HEK293 (cell line): ENCODE measurements at regions not wholly inside any gene's neighbourhood (a gene's known extent, or its start where the extent isn't known, plus 50 kb on each side); places are given as distances from the start of the nearest gene placed in this dataset.

Experiments
- CTCF ChIA-PET: fragments of 350-600 bp; formaldehyde crosslinking; extraction: SDS; loops from one replicate; lab custom pipeline; 2021; ENCODE audit warnings: antibody characterized with exemption; lab: Yijun Ruan, JAX
- POLR2A ChIA-PET: fragments of 300-600 bp; formaldehyde crosslinking; extraction: SDS; loops from one replicate; lab custom pipeline; 2020; ENCODE audit warnings: antibody characterized with exemption, inconsistent platforms; lab: Yijun Ruan, JAX
- H3K27ac ChIP-seq: fragments of 200-500 bp; sonication (Bioruptor generic); 2 replicates; pipeline ENCODE4 v1.5.1; 2014; ENCODE audit warnings: low read depth, low read length, control low read depth, inconsistent platforms; ENCODE audit errors: extremely low read depth
- H3K36me3 ChIP-seq, 2 experiments: fragments of 200-500 bp in 1 of 2; sonication (Bioruptor generic) in 1 of 2; 1 replicate in 1 of 2; 2 replicates in 1 of 2; pipeline ENCODE4 v1.5.1; 2014 to 2017; ENCODE audit warnings: inconsistent platforms in 2 of 2, low read length in 2 of 2; ENCODE audit not compliant: control insufficient read depth in 2 of 2, insufficient read depth in 1 of 2
- H3K4me1 ChIP-seq: fragments of 200-500 bp; sonication (Bioruptor generic); 2 replicates; pipeline ENCODE4 v1.5.1; 2014; ENCODE audit warnings: mild to moderate bottlenecking, low read length, inconsistent platforms; ENCODE audit not compliant: control insufficient read depth, insufficient read depth
- H3K4me3 ChIP-seq: 2 replicates; pipeline ENCODE4 v1.5.1; 2011; ENCODE audit warnings: low read depth, mild to moderate bottlenecking, control low read depth, low read length, moderate library complexity
- H3K9me3 ChIP-seq: fragments of 200-500 bp; sonication (Bioruptor generic); 2 replicates; pipeline ENCODE4 v1.5.1; 2014; ENCODE audit warnings: low read depth, low read length, inconsistent platforms; ENCODE audit not compliant: control insufficient read depth, insufficient read depth
- ATF2 ChIP-seq: fragments of 450-650 bp; formaldehyde crosslinking; IDR thresholded peaks from 2 replicates; pipeline ENCODE4 v1.5.1; 2016; ENCODE audit warnings: missing biosample characterization, missing genetic modification characterization, low read depth
- GFI1B ChIP-seq: fragments of 450-650 bp; formaldehyde crosslinking; IDR thresholded peaks from 2 replicates; pipeline ENCODE4 v1.5.1; 2016; ENCODE audit warnings: missing biosample characterization, missing genetic modification characterization
- HOXC10 ChIP-seq: sonication (generic); formaldehyde crosslinking; IDR thresholded peaks from 2 replicates; pipeline ENCODE4 v1.8.1; 2023; ENCODE audit warnings: mild to moderate bottlenecking, missing genetic modification reagents
- SCRT1 ChIP-seq: fragments of 450-650 bp; formaldehyde crosslinking; IDR thresholded peaks from 2 replicates; pipeline ENCODE4 v1.5.1; 2016; ENCODE audit warnings: missing biosample characterization, missing genetic modification characterization, borderline replicate concordance
- WT1 ChIP-seq: fragments of 450-650 bp; formaldehyde crosslinking; IDR thresholded peaks from 2 replicates; pipeline ENCODE4 v1.5.1; 2016; ENCODE audit warnings: missing biosample characterization, missing genetic modification characterization
- ZBTB21 ChIP-seq: fragments of 450-650 bp; formaldehyde crosslinking; IDR thresholded peaks from 2 replicates; pipeline ENCODE4 v1.5.1; 2017; ENCODE audit warnings: missing biosample characterization, missing genetic modification characterization
- ZBTB48 ChIP-seq: fragments of 450-650 bp; formaldehyde crosslinking; IDR thresholded peaks from 2 replicates; pipeline ENCODE4 v1.5.1; 2016; ENCODE audit warnings: missing biosample characterization, missing genetic modification characterization
- ZFP3 ChIP-seq: fragments of 450-650 bp; formaldehyde crosslinking; IDR thresholded peaks from 2 replicates; pipeline ENCODE4 v1.5.1; 2016; ENCODE audit warnings: low read depth, missing biosample characterization, missing genetic modification characterization
- ZFP41 ChIP-seq: fragments of 450-650 bp; formaldehyde crosslinking; IDR thresholded peaks from 2 replicates; pipeline ENCODE4 v1.5.1; 2016; ENCODE audit warnings: missing biosample characterization, missing genetic modification characterization, borderline replicate concordance
- ZNF19 ChIP-seq: fragments of 450-650 bp; formaldehyde crosslinking; IDR thresholded peaks from 2 replicates; pipeline ENCODE4; 2016; ENCODE audit warnings: missing biosample characterization, missing genetic modification characterization, low read depth
- ZNF214 ChIP-seq: fragments of 450-650 bp; formaldehyde crosslinking; IDR thresholded peaks from 2 replicates; pipeline ENCODE4 v1.5.1; 2017; ENCODE audit warnings: missing biosample characterization, mild to moderate bottlenecking, missing genetic modification characterization, borderline replicate concordance
- ZNF26 ChIP-seq: fragments of 450-650 bp; formaldehyde crosslinking; IDR thresholded peaks from 2 replicates; pipeline ENCODE4 v1.5.1; 2016; ENCODE audit warnings: missing biosample characterization, missing genetic modification characterization
- ZNF37A ChIP-seq: fragments of 450-650 bp; IDR thresholded peaks from 2 replicates; pipeline ENCODE4 v1.5.1; 2018; ENCODE audit warnings: missing biosample characterization, missing genetic modification characterization
- ZNF416 ChIP-seq: fragments of 450-650 bp; formaldehyde crosslinking; IDR thresholded peaks from 2 replicates; pipeline ENCODE4 v1.5.1; 2016; ENCODE audit warnings: missing biosample characterization, missing genetic modification characterization
- ZNF621 ChIP-seq: fragments of 450-650 bp; formaldehyde crosslinking; IDR thresholded peaks from 2 replicates; pipeline ENCODE4 v1.5.1; 2017; ENCODE audit warnings: missing biosample characterization, missing genetic modification characterization
- ZNF624 ChIP-seq: fragments of 450-650 bp; formaldehyde crosslinking; IDR thresholded peaks from 2 replicates; pipeline ENCODE4 v1.5.1; 2017; ENCODE audit warnings: missing biosample characterization, missing genetic modification characterization
- ZNF654 ChIP-seq: fragments of 450-650 bp; formaldehyde crosslinking; IDR thresholded peaks from 2 replicates; pipeline ENCODE4 v1.5.1; 2016; ENCODE audit warnings: low read depth, missing biosample characterization, missing genetic modification characterization
- ZNF664 ChIP-seq: fragments of 450-650 bp; formaldehyde crosslinking; IDR thresholded peaks from 2 replicates; pipeline ENCODE4 v1.5.1; 2016; ENCODE audit warnings: missing biosample characterization, missing genetic modification characterization
- ZNF704 ChIP-seq: fragments of 450-650 bp; formaldehyde crosslinking; IDR thresholded peaks from 2 replicates; pipeline ENCODE4 v1.5.1; 2016; ENCODE audit warnings: missing biosample characterization, missing genetic modification characterization
- ZNF785 ChIP-seq: fragments of 450-650 bp; formaldehyde crosslinking; IDR thresholded peaks from 2 replicates; pipeline ENCODE4 v1.5.1; 2016; ENCODE audit warnings: missing biosample characterization, missing genetic modification characterization
- ZNF837 ChIP-seq: fragments of 450-650 bp; formaldehyde crosslinking; IDR thresholded peaks from 2 replicates; pipeline ENCODE4 v1.5.1; 2016; ENCODE audit warnings: missing biosample characterization, missing genetic modification characterization
- ZSCAN23 ChIP-seq: fragments of 450-650 bp; formaldehyde crosslinking; IDR thresholded peaks from 2 replicates; pipeline ENCODE4 v1.5.1; 2016; ENCODE audit warnings: missing biosample characterization, missing genetic modification characterization
- TF ChIP-seq, protein P1 (sequence below): fragments of 450-650 bp; formaldehyde crosslinking; IDR thresholded peaks from 2 replicates; pipeline ENCODE4 v1.5.1; 2016; ENCODE audit warnings: missing biosample characterization, missing genetic modification characterization
- TF ChIP-seq, protein P2 (sequence below): fragments of 450-650 bp; formaldehyde crosslinking; IDR thresholded peaks from 2 replicates; pipeline ENCODE4 v1.5.1; 2016; ENCODE audit warnings: missing biosample characterization, missing genetic modification characterization
- TF ChIP-seq, protein P3 (sequence below): fragments of 450-650 bp; IDR thresholded peaks from 2 replicates; pipeline ENCODE4 v1.5.1; 2018; ENCODE audit warnings: missing biosample characterization, mild to moderate bottlenecking, missing genetic modification characterization

DNA sequence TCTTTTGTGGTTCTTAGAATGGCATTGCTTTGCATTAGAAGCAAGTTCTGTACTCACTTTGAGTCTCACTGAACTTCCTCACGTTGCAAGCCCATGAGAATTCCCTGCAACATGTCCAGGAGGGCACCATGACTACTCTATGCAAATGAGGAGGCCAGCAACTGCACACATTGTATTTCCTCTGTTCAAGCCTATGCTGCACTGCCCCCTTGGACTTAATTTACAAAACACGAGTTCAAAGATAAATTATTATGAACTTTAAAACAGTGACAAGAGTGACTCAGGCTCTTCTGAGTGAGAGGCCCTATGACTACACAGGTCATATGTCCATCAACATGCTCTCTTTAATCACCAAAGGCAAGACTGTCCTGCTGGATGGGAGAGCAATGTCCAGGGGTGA, 484.2 kb upstream of the ATP11B start:
- CTCF ChIA-PET = no interaction called here
- H3K36me3 ChIP-seq = no peaks in the 10 kb centered on the region
- H3K4me1 ChIP-seq = no peaks in the 10 kb centered on the region
- no peaks in the 10 kb centered on the region for H3K9me3 ChIP-seq
- POLR2A ChIA-PET = no interaction called here
- H3K27ac ChIP-seq = no peak overlapping the region
- TF ChIP-seq ZFP41 (tag by site-specific recombination) = no peak
- TF ChIP-seq ZNF621 = no peak
- TF ChIP-seq, protein P1, sequence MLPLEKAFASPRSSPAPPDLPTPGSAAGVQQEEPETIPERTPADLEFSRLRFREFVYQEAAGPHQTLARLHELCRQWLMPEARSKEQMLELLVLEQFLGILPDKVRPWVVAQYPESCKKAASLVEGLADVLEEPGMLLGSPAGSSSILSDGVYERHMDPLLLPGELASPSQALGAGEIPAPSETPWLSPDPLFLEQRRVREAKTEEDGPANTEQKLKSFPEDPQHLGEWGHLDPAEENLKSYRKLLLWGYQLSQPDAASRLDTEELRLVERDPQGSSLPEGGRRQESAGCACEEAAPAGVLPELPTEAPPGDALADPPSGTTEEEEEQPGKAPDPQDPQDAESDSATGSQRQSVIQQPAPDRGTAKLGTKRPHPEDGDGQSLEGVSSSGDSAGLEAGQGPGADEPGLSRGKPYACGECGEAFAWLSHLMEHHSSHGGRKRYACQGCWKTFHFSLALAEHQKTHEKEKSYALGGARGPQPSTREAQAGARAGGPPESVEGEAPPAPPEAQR (tag by site-specific recombination) = no peak
- no peak for TF ChIP-seq ZNF664 (tag by site-specific recombination)
- no peak for TF ChIP-seq ZBTB21 (tag by site-specific recombination)
- TF ChIP-seq ZSCAN23 (tag by site-specific recombination) = no peak
- no peak for TF ChIP-seq ZNF26 (tag by site-specific recombination)
- no peak for TF ChIP-seq ZFP3
- no peak for TF ChIP-seq ZNF704 (tag by site-specific recombination)
- no peak for TF ChIP-seq ZNF19 (tag by site-specific recombination)
- TF ChIP-seq, protein P2, sequence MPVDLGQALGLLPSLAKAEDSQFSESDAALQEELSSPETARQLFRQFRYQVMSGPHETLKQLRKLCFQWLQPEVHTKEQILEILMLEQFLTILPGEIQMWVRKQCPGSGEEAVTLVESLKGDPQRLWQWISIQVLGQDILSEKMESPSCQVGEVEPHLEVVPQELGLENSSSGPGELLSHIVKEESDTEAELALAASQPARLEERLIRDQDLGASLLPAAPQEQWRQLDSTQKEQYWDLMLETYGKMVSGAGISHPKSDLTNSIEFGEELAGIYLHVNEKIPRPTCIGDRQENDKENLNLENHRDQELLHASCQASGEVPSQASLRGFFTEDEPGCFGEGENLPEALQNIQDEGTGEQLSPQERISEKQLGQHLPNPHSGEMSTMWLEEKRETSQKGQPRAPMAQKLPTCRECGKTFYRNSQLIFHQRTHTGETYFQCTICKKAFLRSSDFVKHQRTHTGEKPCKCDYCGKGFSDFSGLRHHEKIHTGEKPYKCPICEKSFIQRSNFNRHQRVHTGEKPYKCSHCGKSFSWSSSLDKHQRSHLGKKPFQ (tag by site-specific recombination) = no peak
- TF ChIP-seq ZNF416 (tag by site-specific recombination) = no peak
- no peak for TF ChIP-seq ZBTB48 (tag by site-specific recombination)
- no peak for TF ChIP-seq ZNF654 (tag by site-specific recombination)
- no peak overlapping the region for H3K4me3 ChIP-seq

- no peaks in the 10 kb centered on the region for H3K4me1 ChIP-seq
- TF ChIP-seq, protein P3, sequence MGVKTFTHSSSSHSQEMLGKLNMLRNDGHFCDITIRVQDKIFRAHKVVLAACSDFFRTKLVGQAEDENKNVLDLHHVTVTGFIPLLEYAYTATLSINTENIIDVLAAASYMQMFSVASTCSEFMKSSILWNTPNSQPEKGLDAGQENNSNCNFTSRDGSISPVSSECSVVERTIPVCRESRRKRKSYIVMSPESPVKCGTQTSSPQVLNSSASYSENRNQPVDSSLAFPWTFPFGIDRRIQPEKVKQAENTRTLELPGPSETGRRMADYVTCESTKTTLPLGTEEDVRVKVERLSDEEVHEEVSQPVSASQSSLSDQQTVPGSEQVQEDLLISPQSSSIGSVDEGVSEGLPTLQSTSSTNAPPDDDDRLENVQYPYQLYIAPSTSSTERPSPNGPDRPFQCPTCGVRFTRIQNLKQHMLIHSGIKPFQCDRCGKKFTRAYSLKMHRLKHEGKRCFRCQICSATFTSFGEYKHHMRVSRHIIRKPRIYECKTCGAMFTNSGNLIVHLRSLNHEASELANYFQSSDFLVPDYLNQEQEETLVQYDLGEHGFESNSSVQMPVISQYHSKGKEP = no peak
- TF ChIP-seq ZNF624 (tag by site-specific recombination) (no peak), HOXC10 (no peak), ZNF837 (tag by site-specific recombination) (no peak), ZNF214 (tag by site-specific recombination) (no peak), WT1 (tag by site-specific recombination) (no peak), ZFP3 (no peak), SCRT1 (no peak), ATF2 (no peak), ZNF785 (tag by site-specific recombination) (no peak), ZNF37A (tag by site-specific recombination) (no peak), GFI1B (tag by site-specific recombination) (no peak)
- H3K9me3 ChIP-seq = no peaks in the 10 kb centered on the region
- no peak overlapping the region for H3K27ac ChIP-seq
- CTCF ChIA-PET = no interaction called here
- no peak overlapping the region for H3K4me3 ChIP-seq
- H3K36me3 ChIP-seq = no peaks in the 10 kb centered on the region
- POLR2A ChIA-PET = no interaction called here
Observed at GRCh38 chr3:182315313-182315712, 478.0 kb upstream of the ATP11B start.
